Heart left ventricle (tissue), 13 donors: ENCODE measurements at regions not wholly inside any gene's neighbourhood (a gene's known extent, or its start where the extent isn't known, plus 50 kb on each side); places are given as distances from the start of the nearest gene placed in this dataset.

Experiments
- CTCF ChIP-seq, 12 donors: fragments of 200-600 bp; sonication (generic) in 4 of 12; IDR thresholded peaks; one replicate each; pipeline versions ENCODE4 v1.5.0 to v1.8.0; 2018 to 2022; ENCODE audit warnings: antibody characterized with exemption in 12 of 12, mild to moderate bottlenecking in 5 of 12
- POLR2A ChIP-seq, 2 donors: fragments of 450-650 bp; IDR thresholded peaks; one replicate each; pipeline ENCODE4 v1.6.1; 2017; ENCODE audit warnings: antibody characterized with exemption in 2 of 2, mild to moderate bottlenecking in 2 of 2, moderate library complexity in 2 of 2
- donor health status: ischemic (EF 13 %, LVEDD 7.1; RV severe dilation, severe dysfunction).
- donor health status: DM: no; HTN: yes; CAD: no.
- donor health status: DM: no; HTN: no; CAD: no.
- donor health status: ischemic (EF 25% LVEDD 6.9; RV normal size, moderate dysfunction).
- donor health status: ischemic (EF 25% LVEDD 5.7; RV mildly dilated, moderate dysfunction).
- donor health status: ischemic (EF 35%, LVEDD 5.7; RV mildly dilated, moderate dysfunction).
- donor health status: nonischemic (EF 11% LVEDD 7.7; RV severe dilation, severe dysfunction).
- donor health status: DM: yes; HTN: yes; CAD: no.
- donor health status: PGD.
- donor health status: ischemic (EF 29% LVEDD 5.4; RV normal size, mild dysfunction).
- donor health status: nonischemic (EF 23%, LVEDD 6.1; RV moderate dilation, normal function).

GRCh38 chr3:106217745-106218144 is 348.9 kb upstream of the CBLB start:
- TF ChIP-seq CTCF (IDR thresholded peaks at IDR 0.05), result no peak
- no peak for TF ChIP-seq POLR2A (IDR thresholded peaks at IDR 0.05)
